ENCODE measurements at regions not wholly inside any gene's neighbourhood (a gene's known extent, or its start where the extent isn't known, plus 50 kb on each side); places are given as distances from the start of the nearest gene placed in this dataset.

- Histone ChIP-seq H4K20me1 (replicated peaks; ENCODE audit: control insufficient read depth, extremely low read depth, insufficient read depth, low read length) (no peaks in the 10 kb centered on the region), H3K79me2 (ENCODE audit: control insufficient read depth, insufficient read depth, low read length) (no peaks in the 10 kb centered on the region), H3K27ac (ENCODE audit: insufficient read depth, low read depth, low read length) (no peak overlapping the region), H3K36me3 (ENCODE audit: control insufficient read depth in 2 of 2, extremely low read depth in 1 of 2, insufficient read depth in 2 of 2, low read length in 2 of 2) (no peaks in the 10 kb centered on the region), H3K9ac (replicated peaks; ENCODE audit: extremely low read depth, insufficient read depth, low read length) (no peak overlapping the region), H3K27me3 (ENCODE audit: control insufficient read depth in 2 of 2, insufficient read depth in 2 of 2, low read length in 2 of 2) (no peaks in the 10 kb centered on the region), H3K4me3 (replicated peaks in 1 of 3; ENCODE audit: insufficient read depth in 1 of 3, low read depth in 1 of 3, low read length in 3 of 3) (no peak overlapping the region), H2AFZ (ENCODE audit: low read depth, low read length) (no peak overlapping the region), H3K9me3 (replicated peaks; ENCODE audit: control insufficient read depth, insufficient read depth, low read length) (no peaks in the 10 kb centered on the region), H3K4me1 (ENCODE audit: control insufficient read depth, extremely low read depth, insufficient read depth, low read length) (peaks cover 11% of the 10 kb centered on the region), H3K4me2 (ENCODE audit: insufficient read depth, low read length) (no peak overlapping the region), H3K9me1 (replicated peaks; ENCODE audit: control insufficient read depth, extremely low read depth, insufficient read depth, low read length) (no peaks in the 10 kb centered on the region)
- no peak for DNase-seq (ENCODE audit: low read depth, low spot score)
- ChIA-PET POLR2A (no interaction called here), CTCF (no interaction called here)
- BruUV-seq (replicated peaks): no TSS peak
- FAIRE-seq: no peak
- dilution Hi-C loops (cut with MboI; ENCODE audit: extremely low pct_ligation_motif_present, low sequenced_read_pairs): no loop called here
- TF ChIP-seq FOS (IDR thresholded peaks at IDR 0.05; ENCODE audit: borderline replicate concordance, insufficient read depth, low read length) (no peak), POLR2AphosphoS5 (IDR thresholded peaks at IDR 0.05; ENCODE audit: insufficient read depth, low read depth, low read length) (no peak), EZH2 (IDR thresholded peaks at IDR 0.05; ENCODE audit: borderline replicate concordance, low read depth, low read length, severe bottlenecking) (no peak), POLR2A (IDR thresholded peaks at IDR 0.05; ENCODE audit: low read depth, low read length) (no peak), GATA2 (IDR thresholded peaks at IDR 0.05; ENCODE audit: insufficient read depth, insufficient read length, low read depth, low read length) (no peak), CTCF (IDR thresholded peaks at IDR 0.05; ENCODE audit: extremely low read depth in 1 of 2, insufficient read depth in 1 of 2, low read depth in 1 of 2, low read length in 2 of 2) (no peak)
- intact Hi-C loops (cut with micrococcal nuclease): loop anchor here (5.0 kb wide), 1 partner anchor 179 kb away; no protein-coding TSS in a partner anchor
Measured at GRCh38 chr14:55911776-55912175, 206.4 kb upstream of the PELI2 start.

GRCh38 chr14:55912344-55912743, 205.9 kb upstream of the PELI2 start:
- Histone ChIP-seq H4K20me1 (replicated peaks; ENCODE audit: control insufficient read depth, extremely low read depth, insufficient read depth, low read length) (no peaks in the 10 kb centered on the region), H3K4me3 (replicated peaks in 1 of 3; ENCODE audit: insufficient read depth in 1 of 3, low read depth in 1 of 3, low read length in 3 of 3) (no peak overlapping the region), H3K27me3 (ENCODE audit: control insufficient read depth in 2 of 2, insufficient read depth in 2 of 2, low read length in 2 of 2) (peaks cover 0 to 2% of the 10 kb centered on the region in 2 experiments), H3K9ac (replicated peaks; ENCODE audit: extremely low read depth, insufficient read depth, low read length) (no peak overlapping the region), H3K4me2 (ENCODE audit: insufficient read depth, low read length) (no peak overlapping the region), H2AFZ (ENCODE audit: low read depth, low read length) (no peak overlapping the region), H3K79me2 (ENCODE audit: control insufficient read depth, insufficient read depth, low read length) (no peaks in the 10 kb centered on the region), H3K9me1 (replicated peaks; ENCODE audit: control insufficient read depth, extremely low read depth, insufficient read depth, low read length) (no peaks in the 10 kb centered on the region), H3K4me1 (ENCODE audit: control insufficient read depth, extremely low read depth, insufficient read depth, low read length) (peaks cover 11% of the 10 kb centered on the region), H3K27ac (ENCODE audit: insufficient read depth, low read depth, low read length) (no peak overlapping the region), H3K9me3 (replicated peaks; ENCODE audit: control insufficient read depth, insufficient read depth, low read length) (no peaks in the 10 kb centered on the region), H3K36me3 (ENCODE audit: control insufficient read depth in 2 of 2, extremely low read depth in 1 of 2, insufficient read depth in 2 of 2, low read length in 2 of 2) (no peaks in the 10 kb centered on the region)
- intact Hi-C loops (cut with micrococcal nuclease) (loop anchor here (5.0 kb wide), 1 partner anchor 180 kb away; no protein-coding TSS in a partner anchor), dilution Hi-C loops (cut with MboI; ENCODE audit: extremely low pct_ligation_motif_present, low sequenced_read_pairs) (no loop called here)
- TF ChIP-seq POLR2A (IDR thresholded peaks at IDR 0.05; ENCODE audit: low read depth, low read length) (no peak), CTCF (IDR thresholded peaks at IDR 0.05; ENCODE audit: extremely low read depth in 1 of 2, insufficient read depth in 1 of 2, low read depth in 1 of 2, low read length in 2 of 2) (no peak), POLR2AphosphoS5 (IDR thresholded peaks at IDR 0.05; ENCODE audit: insufficient read depth, low read depth, low read length) (no peak), GATA2 (IDR thresholded peaks at IDR 0.05; ENCODE audit: insufficient read depth, insufficient read length, low read depth, low read length) (no peak), MYC (IDR thresholded peaks at IDR 0.05; ENCODE audit: low read depth, low read length) (no peak), JUN (IDR thresholded peaks at IDR 0.05; ENCODE audit: borderline replicate concordance, insufficient read depth, insufficient read length, low read depth) (no peak), FOS (IDR thresholded peaks at IDR 0.05; ENCODE audit: borderline replicate concordance, insufficient read depth, low read length) (no peak), EZH2 (IDR thresholded peaks at IDR 0.05; ENCODE audit: borderline replicate concordance, low read depth, low read length, severe bottlenecking) (no peak), MAX (IDR thresholded peaks at IDR 0.05; ENCODE audit: insufficient read depth, insufficient read length) (no peak)
- ChIA-PET POLR2A (interaction anchor here (0.6 kb wide), 1 partner anchor 564 kb away, joined by 6 read pairs; no protein-coding TSS in a partner anchor), CTCF (no interaction called here)
- no peak for FAIRE-seq
- BruUV-seq (replicated peaks): no TSS peak
- DNase-seq (ENCODE audit: low read depth, low spot score): no peak
